ENCODE measurements at regions not wholly inside any gene's neighbourhood (a gene's known extent, or its start where the extent isn't known, plus 50 kb on each side); places are given as distances from the start of the nearest gene placed in this dataset.

DNA sequence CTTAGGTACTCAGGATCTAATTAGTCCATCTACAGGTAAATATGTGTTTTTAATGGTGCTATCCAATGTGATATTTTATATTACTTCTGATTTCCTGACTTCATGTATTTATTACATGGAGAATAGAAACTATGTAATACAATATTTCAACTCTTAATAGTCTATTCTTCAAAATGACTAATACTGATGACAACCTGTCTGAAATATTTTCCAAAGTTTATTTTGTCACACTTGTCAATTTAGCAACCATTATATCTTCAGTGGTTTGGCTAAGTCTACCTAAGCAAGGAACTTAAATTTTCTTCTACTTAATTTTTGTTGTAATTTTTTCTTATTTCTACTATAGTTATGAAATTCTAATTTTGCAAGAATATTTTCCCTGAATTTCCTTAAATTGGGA, 55.0 kb upstream of the CNTN5 start:
- Mint-ChIP-seq H3K4me1 (no peaks in the 10 kb centered on the region), H3K27me3 (no peaks in the 10 kb centered on the region), H3K27ac (no peak overlapping the region), H3K36me3 (no peaks in the 10 kb centered on the region), H3K4me3 (no peak overlapping the region), H3K9me3 (ENCODE audit: low read depth) (peaks cover 6% of the 10 kb centered on the region)
- CTCF ChIA-PET = no interaction called here
- no peak for ATAC-seq
- no peak for DNase-seq

DNA sequence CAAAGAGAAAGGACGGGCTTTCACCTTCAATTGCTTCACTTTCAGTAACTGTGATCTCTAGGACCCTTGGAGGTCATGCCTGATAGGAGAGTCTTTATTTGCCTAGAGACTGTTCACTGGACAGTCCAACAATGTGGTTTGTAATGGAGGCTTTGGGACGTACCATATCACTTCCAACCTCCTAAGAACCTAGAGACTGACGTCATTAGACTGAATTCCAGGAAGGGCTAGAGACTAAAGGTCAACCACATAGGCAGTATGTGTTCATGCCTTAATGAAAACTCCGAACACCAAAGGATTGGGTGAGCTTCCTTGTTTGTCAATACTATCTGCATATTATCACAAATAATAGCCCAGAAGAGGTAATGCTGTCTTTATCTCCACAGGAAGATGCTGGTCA, 53.7 kb upstream of the CNTN5 start:
- H3K4me1 Mint-ChIP-seq = no peaks in the 10 kb centered on the region
- CTCF ChIA-PET = no interaction called here
- H3K9me3 Mint-ChIP-seq (ENCODE audit: low read depth) = peaks cover 6% of the 10 kb centered on the region
- DNase-seq (no peak), ATAC-seq (no peak)
- H3K36me3 Mint-ChIP-seq = no peaks in the 10 kb centered on the region
- H3K27ac Mint-ChIP-seq = no peak overlapping the region
- no peaks in the 10 kb centered on the region for H3K27me3 Mint-ChIP-seq
- H3K4me3 Mint-ChIP-seq = no peak overlapping the region

Measured in activated CD8-positive, alpha-beta memory T cell treated with anti-CD3 and anti-CD28 coated beads, Interleukin-2, amount 10 ng/mL, durations not matched to agents 7 days and 5 days (primary cell).